ENCODE measurements at regions not wholly inside any gene's neighbourhood (a gene's known extent, or its start where the extent isn't known, plus 50 kb on each side); places are given as distances from the start of the nearest gene placed in this dataset.

DNA sequence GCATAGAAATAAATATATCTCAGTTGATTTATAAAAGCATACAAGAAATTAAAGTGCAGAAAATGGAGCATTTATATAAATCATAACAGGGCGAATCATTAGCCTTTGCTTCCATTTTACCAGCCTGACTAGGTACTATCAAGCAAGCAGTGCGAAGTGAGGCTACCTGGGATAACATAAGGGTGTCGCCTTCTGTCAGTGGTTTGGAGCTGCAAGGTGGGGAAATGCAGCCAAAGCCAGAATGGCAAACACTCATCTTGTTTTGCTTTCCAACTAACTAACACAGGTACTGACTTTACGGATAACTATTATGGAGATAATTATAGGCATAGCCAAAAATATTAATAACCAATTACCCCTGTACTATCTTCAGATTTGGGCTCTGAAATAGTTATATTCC is 1459.8 kb downstream of the RAPGEF2 start:
- TF ChIP-seq, protein P1, sequence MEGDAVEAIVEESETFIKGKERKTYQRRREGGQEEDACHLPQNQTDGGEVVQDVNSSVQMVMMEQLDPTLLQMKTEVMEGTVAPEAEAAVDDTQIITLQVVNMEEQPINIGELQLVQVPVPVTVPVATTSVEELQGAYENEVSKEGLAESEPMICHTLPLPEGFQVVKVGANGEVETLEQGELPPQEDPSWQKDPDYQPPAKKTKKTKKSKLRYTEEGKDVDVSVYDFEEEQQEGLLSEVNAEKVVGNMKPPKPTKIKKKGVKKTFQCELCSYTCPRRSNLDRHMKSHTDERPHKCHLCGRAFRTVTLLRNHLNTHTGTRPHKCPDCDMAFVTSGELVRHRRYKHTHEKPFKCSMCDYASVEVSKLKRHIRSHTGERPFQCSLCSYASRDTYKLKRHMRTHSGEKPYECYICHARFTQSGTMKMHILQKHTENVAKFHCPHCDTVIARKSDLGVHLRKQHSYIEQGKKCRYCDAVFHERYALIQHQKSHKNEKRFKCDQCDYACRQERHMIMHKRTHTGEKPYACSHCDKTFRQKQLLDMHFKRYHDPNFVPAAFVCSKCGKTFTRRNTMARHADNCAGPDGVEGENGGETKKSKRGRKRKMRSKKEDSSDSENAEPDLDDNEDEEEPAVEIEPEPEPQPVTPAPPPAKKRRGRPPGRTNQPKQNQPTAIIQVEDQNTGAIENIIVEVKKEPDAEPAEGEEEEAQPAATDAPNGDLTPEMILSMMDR (IDR thresholded peaks at IDR 0.05; ENCODE audit: low read depth, low read length), result no peak
- TF ChIP-seq EZH2phosphoT487 (IDR thresholded peaks at IDR 0.05; ENCODE audit: low read depth), result no peak

Measured in OCI-LY3 (cell line).